A673 (cell line): ENCODE measurements at regions not wholly inside any gene's neighbourhood (a gene's known extent, or its start where the extent isn't known, plus 50 kb on each side); places are given as distances from the start of the nearest gene placed in this dataset.

Experiments
- CTCF ChIP-seq: fragments of 300-800, 200-600 bp; sonication (generic); conservative IDR thresholded peaks from 2 replicates; pipeline ENCODE4 v1.5.1; 2017; ENCODE audit warnings: low read depth, mild to moderate bottlenecking, antibody characterized with exemption, low read length, moderate library complexity, mixed read lengths
- EZH2 ChIP-seq: fragments of 200-600 bp; sonication (generic); IDR thresholded peaks from 2 replicates; pipeline ENCODE4 v1.6.1; 2017; ENCODE audit warnings: borderline replicate concordance, low read depth, mild to moderate bottlenecking, mixed read lengths, antibody characterized with exemption, low read length; ENCODE audit not compliant: poor library complexity, severe bottlenecking

- TF ChIP-seq CTCF = no peak
- TF ChIP-seq EZH2 = no peak
Observed at GRCh38 chr9:103709366-103709765, 384.7 kb upstream of the SMC2 start.
